ENCODE measurements at regions not wholly inside any gene's neighbourhood (a gene's known extent, or its start where the extent isn't known, plus 50 kb on each side); places are given as distances from the start of the nearest gene placed in this dataset.

GRCh38 chr16:79816081-79816497 lies 215.6 kb upstream of the MAF start:
- no peak for TF ChIP-seq CTCF (IDR thresholded peaks at IDR 0.05; ENCODE audit: insufficient read depth, low read depth, low read length, missing control alignments)
- DNase-seq (ENCODE audit: low read depth), result no peak
- no peak overlapping the region for H3K4me3 ChIP-seq (ENCODE audit: low read depth, low read length)

GRCh38 chr16:79815049-79815448 lies 214.5 kb upstream of the MAF start:
- TF ChIP-seq CTCF (IDR thresholded peaks at IDR 0.05; ENCODE audit: insufficient read depth, low read depth, low read length, missing control alignments), result no peak
- no peak overlapping the region for H3K4me3 ChIP-seq (ENCODE audit: low read depth, low read length)
- DNase-seq (ENCODE audit: low read depth), result no peak

GRCh38 chr16:79814124-79814523 lies 213.6 kb upstream of the MAF start:
- no peak for TF ChIP-seq CTCF (IDR thresholded peaks at IDR 0.05; ENCODE audit: insufficient read depth, low read depth, low read length, missing control alignments)
- no peak overlapping the region for H3K4me3 ChIP-seq (ENCODE audit: low read depth, low read length)
- no peak for DNase-seq (ENCODE audit: low read depth)

GRCh38 chr16:79811541-79811940 lies 211.0 kb upstream of the MAF start:
- no peak overlapping the region for H3K4me3 ChIP-seq (ENCODE audit: low read depth, low read length)
- no peak for DNase-seq (ENCODE audit: low read depth)
- TF ChIP-seq CTCF (IDR thresholded peaks at IDR 0.05; ENCODE audit: insufficient read depth, low read depth, low read length, missing control alignments), result no peak

- TF ChIP-seq CTCF (IDR thresholded peaks at IDR 0.05; ENCODE audit: insufficient read depth, low read depth, low read length, missing control alignments), result no peak
- DNase-seq (ENCODE audit: low read depth), result no peak
- no peak overlapping the region for H3K4me3 ChIP-seq (ENCODE audit: low read depth, low read length)
Measured at GRCh38 chr16:79810449-79811189, 210.1 kb upstream of the MAF start.

- no peak for TF ChIP-seq CTCF (IDR thresholded peaks at IDR 0.05; ENCODE audit: insufficient read depth, low read depth, low read length, missing control alignments)
- H3K4me3 ChIP-seq (ENCODE audit: low read depth, low read length), result no peak overlapping the region
- DNase-seq (ENCODE audit: low read depth), result no peak
Measured at GRCh38 chr16:79809376-79809775, 208.8 kb upstream of the MAF start.

GRCh38 chr16:79808731-79809130 lies 208.2 kb upstream of the MAF start:
- TF ChIP-seq CTCF (IDR thresholded peaks at IDR 0.05; ENCODE audit: insufficient read depth, low read depth, low read length, missing control alignments), result no peak
- H3K4me3 ChIP-seq (ENCODE audit: low read depth, low read length), result no peak overlapping the region
- DNase-seq (ENCODE audit: low read depth), result no peak

Measured in GM12865 (cell line).